HG02610 (cell line): ENCODE measurements at regions not wholly inside any gene's neighbourhood (a gene's known extent, or its start where the extent isn't known, plus 50 kb on each side); places are given as distances from the start of the nearest gene placed in this dataset.
"Not testable (repeated sequence)": the region's sequence is repeated elsewhere in the genome, so short reads cannot be mapped to it uniquely, and the experiment has no call there.

Source experiments
- ATAC-seq: cut with Tn5 transposase; IDR thresholded peaks from one replicate; pipeline ENCODE4 v1.9.1; 2021; ENCODE audit warnings: mild to moderate bottlenecking, moderate library complexity; ENCODE audit not compliant: unreplicated experiment

DNA sequence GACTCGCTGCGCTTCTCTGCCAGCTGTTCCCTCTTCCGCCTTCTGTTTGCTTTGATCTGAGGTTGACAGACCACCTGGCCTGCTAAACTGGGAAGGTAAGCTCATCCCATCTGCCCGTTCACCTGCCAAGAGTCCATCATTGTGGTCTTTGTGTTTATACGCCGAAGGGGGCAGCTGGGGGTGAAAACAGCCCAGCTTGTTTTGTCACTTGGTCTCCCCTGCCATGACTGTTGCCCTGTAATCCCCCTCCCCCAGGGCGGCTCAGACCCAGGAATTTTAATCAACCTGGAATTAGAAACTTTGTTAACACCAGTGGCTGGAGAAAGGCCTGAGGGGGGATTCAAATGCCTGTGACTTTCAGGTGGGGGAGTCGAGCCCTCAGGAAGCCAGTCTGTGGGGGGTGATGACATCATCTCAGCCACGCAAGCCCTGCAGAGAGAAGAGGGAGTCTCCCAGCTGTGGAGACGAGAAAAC lies 333.3 kb downstream of the BCOR start:
- ATAC-seq, result no peak

DNA sequence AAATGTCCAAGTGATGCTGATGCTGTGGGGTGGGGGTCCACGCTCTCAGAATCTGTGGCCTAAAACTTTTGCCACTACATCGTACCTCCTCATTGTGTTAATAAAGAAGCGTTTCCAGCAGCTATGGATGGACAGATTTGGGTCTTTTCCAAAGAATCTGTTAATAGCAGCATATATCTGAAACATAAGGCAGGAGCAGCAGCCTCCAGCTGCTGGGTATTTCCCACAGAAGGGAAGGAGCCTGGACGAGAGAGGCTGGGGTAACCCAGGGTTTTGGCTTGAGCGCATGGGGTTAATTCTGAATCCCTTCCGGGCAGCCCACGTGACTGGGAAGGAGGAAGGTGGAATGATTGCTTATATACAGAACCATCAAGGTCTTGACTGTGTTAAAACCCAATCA lies 332.4 kb downstream of the BCOR start:
- no peak for ATAC-seq

DNA sequence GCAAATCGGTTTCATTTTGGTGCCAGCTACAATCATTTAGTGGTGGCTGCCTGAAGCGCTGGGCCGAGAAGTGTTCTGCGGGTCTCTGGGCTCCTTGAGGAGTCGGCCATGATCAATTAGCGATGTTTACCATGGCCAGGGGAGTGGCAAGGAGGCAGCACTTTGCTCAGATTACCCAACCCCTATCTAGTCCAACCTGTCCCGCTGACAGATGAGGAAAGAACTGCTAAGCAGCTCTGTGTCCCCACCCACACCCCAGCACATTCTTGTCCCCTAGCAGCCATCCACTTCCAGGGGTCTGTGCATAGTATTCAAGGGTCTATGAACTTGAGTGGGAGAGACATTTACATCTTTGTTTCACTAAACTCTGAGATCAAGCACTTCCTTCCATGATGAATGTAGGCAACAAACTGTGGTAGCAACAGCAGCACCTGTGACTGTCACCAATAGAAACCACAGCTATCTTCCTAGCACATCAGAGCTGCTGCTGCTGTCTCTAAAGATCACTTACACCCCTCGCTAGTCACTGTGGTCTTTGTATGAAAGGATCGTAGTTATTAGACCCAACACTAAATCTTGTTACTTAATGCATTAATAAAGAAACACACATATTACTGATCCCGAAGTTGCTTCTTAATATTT lies 331.6 kb downstream of the BCOR start:
- no peak for ATAC-seq

DNA sequence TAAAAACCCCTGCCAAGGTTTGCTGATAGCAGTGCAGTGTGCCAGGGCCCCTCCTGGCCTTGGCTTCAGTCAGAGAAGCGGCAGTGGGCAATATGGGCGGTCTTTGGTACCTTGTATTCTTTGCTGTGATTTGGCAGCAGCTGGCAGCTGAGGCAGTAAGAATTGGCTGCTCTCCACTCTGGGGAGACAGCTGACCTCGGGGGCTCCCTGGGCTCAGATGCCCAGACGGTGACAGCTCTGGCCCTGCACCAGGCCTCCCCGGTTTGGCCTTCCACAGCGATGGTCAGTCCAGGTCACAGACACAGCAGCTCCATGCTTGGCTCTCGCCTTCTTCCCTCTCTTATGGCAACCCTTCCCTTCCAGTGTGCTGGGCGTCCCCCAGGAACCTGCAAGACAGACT lies 330.9 kb downstream of the BCOR start:
- no peak for ATAC-seq

DNA sequence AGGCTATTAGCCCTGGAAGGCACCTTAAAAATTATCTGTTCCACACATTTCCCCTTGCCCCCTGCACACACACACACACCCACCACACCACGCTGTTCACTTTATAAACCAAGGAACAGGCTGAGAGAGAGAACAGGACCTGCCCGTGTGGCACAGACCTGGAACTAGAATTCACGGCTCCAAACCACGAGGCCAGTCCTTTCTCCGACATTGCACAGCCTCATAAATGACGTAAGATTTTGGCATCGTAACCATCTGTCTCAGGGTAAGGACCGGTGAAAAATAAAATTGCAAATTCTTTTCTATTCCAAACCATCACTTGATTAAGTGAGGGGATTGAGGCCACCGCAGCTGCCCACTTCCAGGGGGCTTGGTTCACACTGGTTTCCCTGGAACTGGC lies 330.3 kb downstream of the BCOR start:
- ATAC-seq, result no peak

DNA sequence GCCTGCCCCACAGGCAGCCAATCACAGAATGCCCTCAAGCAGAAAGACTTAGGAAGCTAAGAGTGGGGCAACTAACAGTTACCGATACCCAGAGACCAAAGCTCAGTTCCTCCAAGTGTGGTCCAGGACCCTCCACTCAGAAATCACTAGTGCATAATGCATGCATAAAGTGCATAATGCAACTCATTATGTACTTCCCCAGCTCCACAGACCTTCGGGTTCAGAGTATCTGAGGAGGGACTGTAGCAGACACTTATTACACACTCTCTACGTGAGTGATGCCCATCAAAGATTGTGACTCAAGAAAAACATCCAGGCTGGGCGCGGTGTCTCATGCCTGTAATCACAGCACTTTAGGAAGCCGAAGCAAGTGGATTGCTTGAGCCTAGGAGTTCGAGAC lies 328.0 kb downstream of the BCOR start:
- ATAC-seq, result no peak

DNA sequence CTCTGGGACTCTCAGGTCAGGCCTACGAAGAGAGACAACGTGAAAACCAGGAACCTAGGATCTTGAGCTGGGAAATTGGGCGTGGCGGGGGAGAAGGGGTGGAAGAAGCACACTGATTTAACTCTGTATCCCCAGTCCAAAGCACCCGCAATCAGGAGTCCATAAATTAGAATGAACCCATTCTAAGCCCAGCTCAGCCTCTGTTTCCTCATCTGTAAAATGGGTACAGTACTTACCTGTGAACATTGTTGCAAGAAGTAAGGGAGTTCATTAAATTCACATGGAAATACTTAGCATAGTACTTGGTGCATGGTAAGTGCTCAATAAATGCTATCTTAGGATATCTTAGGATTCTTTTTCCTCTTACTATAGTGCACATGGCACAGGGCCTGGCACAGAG lies 326.7 kb downstream of the BCOR start:
- no peak for ATAC-seq

GRCh38 chrX:39772057-39772832 lies 325.5 kb downstream of the BCOR start:
- ATAC-seq, result no peak

GRCh38 chrX:39773150-39773549 lies 324.6 kb downstream of the BCOR start:
- no peak for ATAC-seq

DNA sequence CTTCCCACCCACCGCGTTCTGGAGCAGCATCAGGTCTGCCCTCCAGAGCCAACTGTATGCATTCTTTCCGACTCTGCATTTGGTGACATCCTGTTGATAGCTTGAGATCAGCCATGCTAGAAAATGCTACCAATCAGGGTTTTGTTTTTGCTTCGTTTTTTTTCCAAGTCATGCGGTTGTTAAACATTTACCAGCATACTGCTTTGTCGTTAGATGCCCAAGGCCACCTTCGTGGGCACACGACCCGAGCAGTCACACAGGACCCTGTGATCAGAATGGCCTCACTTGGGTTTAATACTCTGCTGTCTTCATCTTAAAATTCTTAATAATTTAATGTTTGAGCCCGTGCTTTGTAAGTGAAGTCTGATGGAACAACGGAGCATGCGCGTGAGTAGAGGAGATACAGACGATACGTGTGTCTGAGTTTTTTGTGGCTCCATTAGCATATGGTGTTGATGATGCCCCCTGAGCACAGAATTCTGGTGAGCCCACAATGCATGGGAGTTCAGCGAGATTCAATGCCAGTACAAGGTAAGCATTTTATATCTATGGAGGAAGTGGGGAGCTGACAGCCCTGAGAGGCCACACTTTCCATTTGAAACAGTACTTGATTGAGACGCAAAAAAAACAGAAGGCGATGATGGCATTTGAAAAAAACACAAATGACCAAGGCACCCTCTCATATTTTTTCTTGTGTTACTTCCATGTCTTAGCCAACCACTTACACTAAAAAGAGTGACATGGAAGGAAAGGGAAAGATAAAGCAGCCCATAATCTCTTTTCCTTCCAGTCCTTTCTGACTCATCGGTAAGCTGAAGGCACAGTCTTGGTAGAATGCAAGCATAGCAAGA lies 323.6 kb downstream of the BCOR start:
- no peak for ATAC-seq

DNA sequence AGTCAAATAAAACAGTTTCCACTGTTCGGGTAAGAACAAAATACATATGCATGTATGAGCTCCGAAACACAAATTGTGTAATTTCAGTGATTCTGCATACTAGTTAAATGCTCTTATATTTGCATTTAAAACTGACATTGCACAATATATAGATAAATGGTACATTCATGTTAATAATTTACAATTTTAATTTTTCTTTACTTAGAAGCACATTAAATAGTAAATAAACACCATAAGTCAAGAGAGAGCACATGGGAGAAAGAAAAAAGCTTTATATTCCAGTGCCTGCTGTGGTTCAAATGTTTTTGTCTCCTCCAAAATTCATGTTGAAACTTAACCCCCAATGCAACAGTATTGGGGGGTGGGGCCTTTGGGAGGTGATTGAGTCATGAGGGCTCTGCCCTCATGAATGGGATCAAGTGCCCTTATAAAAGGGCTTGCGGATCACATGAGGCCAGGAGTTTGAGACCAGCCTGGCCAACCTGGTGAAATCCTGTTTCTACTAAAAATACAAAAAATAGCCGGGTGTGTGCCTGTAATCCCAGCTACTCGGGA lies 322.9 kb downstream of the BCOR start:
- ATAC-seq, result no peak

DNA sequence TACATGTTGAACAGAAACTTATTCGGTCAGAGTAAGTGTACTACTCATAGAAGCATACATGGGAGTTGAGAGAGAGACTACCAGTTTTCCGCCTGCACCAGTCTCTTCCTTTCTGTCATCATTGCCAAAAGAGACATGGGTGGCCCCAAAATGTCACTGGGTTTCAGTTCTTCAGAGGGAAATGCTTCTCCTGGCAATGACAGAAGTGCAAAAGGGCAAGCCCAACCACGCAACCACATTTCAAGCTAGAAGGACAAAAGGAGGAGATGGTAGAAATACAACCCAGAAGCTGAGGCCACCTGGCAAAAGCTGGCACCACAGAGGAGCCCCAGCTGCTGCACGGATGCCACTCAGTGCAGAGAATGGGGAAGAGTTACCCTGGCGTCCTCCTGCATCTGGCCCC lies 320.1 kb downstream of the BCOR start:
- no peak for ATAC-seq

GRCh38 chrX:39779952-39780783 lies 317.6 kb downstream of the BCOR start:
- no peak for ATAC-seq

GRCh38 chrX:39782276-39782675 lies 315.5 kb downstream of the BCOR start:
- ATAC-seq, result no peak

- no peak for ATAC-seq
These were observed 309.8 kb downstream of the BCOR start for GRCh38 chrX:39787999-39788398.

GRCh38 chrX:39788521-39788920 lies 309.2 kb downstream of the BCOR start:
- no peak for ATAC-seq

GRCh38 chrX:39791691-39792090 lies 306.1 kb downstream of the BCOR start:
- ATAC-seq, result no peak

GRCh38 chrX:39795605-39796004 lies 302.2 kb downstream of the BCOR start:
- ATAC-seq, result no peak

- no peak for ATAC-seq
These were observed 300.9 kb downstream of the BCOR start for GRCh38 chrX:39796856-39797255.

DNA sequence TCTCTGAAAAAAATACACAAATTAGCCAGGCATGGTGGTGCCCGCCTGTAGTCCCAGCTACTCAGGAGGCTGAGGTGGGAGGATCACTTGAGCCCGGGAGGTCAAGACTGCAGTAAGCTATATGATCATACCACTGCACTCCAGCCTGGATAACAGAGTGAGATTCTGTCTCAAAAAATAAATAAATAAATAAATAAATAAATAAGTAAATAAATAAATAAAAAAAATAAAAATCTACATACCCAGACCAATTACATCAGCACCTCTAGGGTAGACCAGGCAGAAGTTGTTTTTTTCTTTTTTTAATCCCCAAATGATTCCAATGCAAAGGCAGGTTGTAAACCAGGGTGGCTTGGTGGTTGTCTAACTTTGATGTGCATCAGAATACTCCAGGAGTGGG lies 299.3 kb downstream of the BCOR start:
- not testable (repeated sequence) for ATAC-seq
